Kidney epithelial cell (primary cell): ENCODE measurements at regions not wholly inside any gene's neighbourhood (a gene's known extent, or its start where the extent isn't known, plus 50 kb on each side); places are given as distances from the start of the nearest gene placed in this dataset.
A peak's percentile ranks its signal among the peaks of the same experiment; 100 is the strongest.

Source experiments
- DNase-seq: peaks from one replicate; pipeline ENCODE4 v3.0.0-alpha.2; 2010; ENCODE audit warnings: low read depth
- H3K27me3 ChIP-seq: 2 replicates; pipeline ENCODE4 v1.6.0; 2011; ENCODE audit warnings: low read length; ENCODE audit not compliant: control insufficient read depth, insufficient read depth
- H3K36me3 ChIP-seq: 2 replicates; pipeline ENCODE4 v1.5.1; 2011; ENCODE audit warnings: low read length; ENCODE audit not compliant: control insufficient read depth, insufficient read depth
- H3K4me3 ChIP-seq: 2 replicates; pipeline ENCODE4 v1.5.1; 2011; ENCODE audit warnings: low read depth, mild to moderate bottlenecking, control low read depth, low read length
- CTCF ChIP-seq: IDR thresholded peaks from 2 replicates; pipeline ENCODE4 v1.5.1; 2011; ENCODE audit warnings: mild to moderate bottlenecking, moderate library complexity, low read length, control low read depth, inconsistent platforms; ENCODE audit not compliant: insufficient read depth, poor library complexity, severe bottlenecking

DNA sequence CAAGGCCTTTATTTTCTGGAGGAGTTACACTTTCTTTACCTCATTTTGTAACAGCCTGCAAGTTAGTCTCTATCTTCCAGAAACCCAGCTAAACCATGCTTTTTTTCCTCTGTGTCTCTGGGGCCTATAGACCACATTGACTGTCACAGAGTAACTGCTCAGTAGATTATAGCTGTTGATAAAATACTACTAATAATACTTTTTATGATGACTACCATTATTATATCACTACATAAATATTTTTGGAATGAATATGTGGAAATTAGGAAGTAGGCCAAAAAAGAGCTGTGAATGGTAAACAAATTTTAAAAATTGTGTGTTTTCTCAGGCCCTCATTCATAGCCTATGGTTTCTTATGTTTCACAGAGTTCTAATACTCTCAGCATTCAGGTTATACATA, 233.1 kb upstream of the USP24 start:
- DNase-seq: no peak
- Histone ChIP-seq H3K36me3 (no peaks in the 10 kb centered on the region), H3K4me3 (no peak overlapping the region), H3K27me3 (no peaks in the 10 kb centered on the region)
- TF ChIP-seq CTCF: no peak

GRCh38 chr1:55447488-55447887, 232.3 kb upstream of the USP24 start:
- H3K36me3 ChIP-seq: no peaks in the 10 kb centered on the region
- no peak overlapping the region for H3K4me3 ChIP-seq
- no peak for TF ChIP-seq CTCF
- H3K27me3 ChIP-seq: no peaks in the 10 kb centered on the region
- no peak for DNase-seq

- no peak for TF ChIP-seq CTCF
- DNase-seq: no peak
- H3K36me3 ChIP-seq: no peaks in the 10 kb centered on the region
- no peak overlapping the region for H3K4me3 ChIP-seq
- no peaks in the 10 kb centered on the region for H3K27me3 ChIP-seq
Observed at GRCh38 chr1:55446351-55446750, 231.2 kb upstream of the USP24 start.

DNA sequence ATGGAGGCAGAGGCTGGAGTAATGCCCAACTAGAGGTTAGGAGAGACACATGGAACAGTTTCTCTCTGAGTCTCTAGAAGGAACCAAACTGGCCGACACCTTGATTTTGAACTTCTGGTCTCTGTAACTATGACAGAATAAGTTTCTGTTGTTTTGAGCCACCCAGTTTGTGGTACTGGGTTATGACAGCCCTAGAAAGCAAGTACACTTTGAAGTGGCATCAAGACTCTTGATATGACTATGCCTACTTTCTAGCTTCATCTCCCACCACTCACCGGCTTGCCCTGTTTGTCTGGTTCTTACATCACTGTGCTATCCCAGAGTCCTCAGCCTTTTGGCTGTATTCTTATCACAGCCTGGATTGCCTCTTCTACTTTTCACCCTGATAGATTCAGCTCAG, 230.3 kb upstream of the USP24 start:
- no peak for TF ChIP-seq CTCF
- H3K4me3 ChIP-seq: no peak overlapping the region
- no peaks in the 10 kb centered on the region for H3K27me3 ChIP-seq
- DNase-seq: no peak
- H3K36me3 ChIP-seq: no peaks in the 10 kb centered on the region

- Histone ChIP-seq H3K4me3 (no peak overlapping the region), H3K27me3 (no peaks in the 10 kb centered on the region), H3K36me3 (no peaks in the 10 kb centered on the region)
- TF ChIP-seq CTCF: no peak
- DNase-seq: no peak
Observed at GRCh38 chr1:55444667-55445066, 229.5 kb upstream of the USP24 start.

GRCh38 chr1:55443175-55443915, 228.2 kb upstream of the USP24 start:
- Histone ChIP-seq H3K27me3 (no peaks in the 10 kb centered on the region), H3K4me3 (no peak overlapping the region), H3K36me3 (no peaks in the 10 kb centered on the region)
- DNase-seq: peak; percentile 90
- no peak for TF ChIP-seq CTCF
